ENCODE measurements at regions not wholly inside any gene's neighbourhood (a gene's known extent, or its start where the extent isn't known, plus 50 kb on each side); places are given as distances from the start of the nearest gene placed in this dataset.

DNA sequence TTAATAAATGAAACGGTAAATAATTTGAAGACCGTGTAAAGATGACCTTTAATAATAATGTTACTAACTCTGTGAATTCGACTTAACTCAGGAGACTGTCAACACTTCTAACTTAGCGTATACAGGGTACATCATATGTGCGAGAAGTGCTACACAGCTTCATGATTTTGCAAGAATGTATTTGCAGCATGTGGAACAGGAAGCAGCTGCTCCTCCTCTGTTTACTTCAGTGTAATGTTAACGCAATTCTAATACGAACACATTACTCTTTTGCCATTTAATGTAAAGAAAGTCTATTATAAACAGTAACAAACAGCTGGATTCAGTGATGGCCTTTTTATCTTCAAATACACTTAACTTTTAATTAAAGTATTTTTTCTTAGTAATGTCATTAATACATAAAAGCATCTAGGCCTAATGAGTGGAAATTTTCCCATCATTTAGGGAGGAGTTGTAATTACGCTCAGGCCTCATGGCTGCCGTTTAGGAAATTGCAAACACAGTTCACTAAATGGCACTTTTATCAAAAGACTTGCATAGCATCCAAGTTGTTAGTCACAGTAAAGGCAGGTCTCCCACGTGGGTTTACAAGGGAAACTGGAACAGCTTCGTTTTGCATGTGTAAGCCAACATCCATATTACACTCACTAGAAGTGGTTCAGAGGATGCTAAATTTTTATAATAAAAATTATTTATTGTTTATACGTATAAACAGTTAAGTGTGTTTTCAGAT is 635.7 kb downstream of the FBXO15 start:
- TF ChIP-seq POLR2AphosphoS5 (IDR thresholded peaks at IDR 0.05) (no peak), EP300 (IDR thresholded peaks at IDR 0.05) (no peak), CTCF (IDR thresholded peaks at IDR 0.05) (no peak), POLR2A (IDR thresholded peaks at IDR 0.05) (no peak)
- Histone ChIP-seq H3K4me3 (no peak overlapping the region), H3K27ac (no peak overlapping the region), H3K36me3 (no peaks in the 10 kb centered on the region), H3K9me3 (no peaks in the 10 kb centered on the region), H3K27me3 (no peaks in the 10 kb centered on the region), H3K4me1 (no peaks in the 10 kb centered on the region)
- intact Hi-C loops (cut with DNase I): no loop called here
- 55 to 66% methylated on average over 12 of the region's 12 CpGs for WGBS, 2 donors
- no peak for DNase-seq

GRCh38 chr18:73509460-73509859 is 638.2 kb downstream of the FBXO15 start:
- TF ChIP-seq POLR2A (IDR thresholded peaks at IDR 0.05) (no peak), EP300 (IDR thresholded peaks at IDR 0.05) (no peak), CTCF (IDR thresholded peaks at IDR 0.05) (no peak)
- intact Hi-C loops (cut with DNase I): no loop called here

GRCh38 chr18:73503326-73503725 is 635.5 kb upstream of the NETO1 start:
- WGBS, 2 donors: 0% methylated on average over 1 of the region's 1 CpG
- no peaks in the 10 kb centered on the region for H3K36me3 ChIP-seq
- H3K9me3 ChIP-seq: no peaks in the 10 kb centered on the region
- H3K4me1 ChIP-seq: no peaks in the 10 kb centered on the region
- no peaks in the 10 kb centered on the region for H3K27me3 ChIP-seq
- intact Hi-C loops (cut with DNase I): no loop called here
- no peak overlapping the region for H3K4me3 ChIP-seq
- no peak overlapping the region for H3K27ac ChIP-seq
- no peak for DNase-seq
- TF ChIP-seq POLR2A (IDR thresholded peaks at IDR 0.05) (no peak), EP300 (IDR thresholded peaks at IDR 0.05) (no peak), CTCF (IDR thresholded peaks at IDR 0.05) (no peak), POLR2AphosphoS5 (IDR thresholded peaks at IDR 0.05) (no peak)

More at GRCh38 chr18:73509460-73509859, 638.2 kb downstream of the FBXO15 start:
- no peak for DNase-seq
- Histone ChIP-seq H3K9me3 (no peaks in the 10 kb centered on the region), H3K27ac (no peak overlapping the region), H3K4me3 (no peak overlapping the region), H3K4me1 (no peaks in the 10 kb centered on the region), H3K36me3 (no peaks in the 10 kb centered on the region), H3K27me3 (no peaks in the 10 kb centered on the region)
- WGBS, 2 donors: 75 to 79% methylated on average over 2 of the region's 2 CpGs

DNA sequence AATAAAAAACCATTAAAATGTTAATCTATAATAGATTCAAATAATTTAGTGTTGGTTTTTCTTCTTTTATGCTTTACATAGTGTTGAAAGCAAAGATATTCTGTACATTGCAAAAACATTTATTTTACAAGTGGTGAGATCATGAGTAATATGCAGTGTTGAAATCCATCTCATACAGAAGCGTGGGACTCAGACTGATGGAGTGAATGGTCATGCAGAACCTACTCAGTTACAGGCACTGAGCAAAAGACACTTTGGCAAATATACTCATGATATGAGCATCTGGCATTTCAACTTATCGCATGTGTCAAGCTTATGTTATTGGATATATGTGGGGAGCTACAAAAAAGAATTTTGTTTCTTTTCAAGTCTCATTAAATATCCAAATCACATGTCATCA is 620.2 kb upstream of the NETO1 start:
- Histone ChIP-seq H3K36me3 (no peaks in the 10 kb centered on the region), H3K4me3 (no peak overlapping the region), H3K4me1 (no peaks in the 10 kb centered on the region), H3K27ac (no peak overlapping the region), H3K9me3 (no peaks in the 10 kb centered on the region), H3K27me3 (no peaks in the 10 kb centered on the region)
- WGBS, 2 donors: 86 to 89% methylated on average over 2 of the region's 2 CpGs
- TF ChIP-seq POLR2A (IDR thresholded peaks at IDR 0.05): no peak
- no peak for TF ChIP-seq EP300 (IDR thresholded peaks at IDR 0.05)
- no peak for TF ChIP-seq POLR2AphosphoS5 (IDR thresholded peaks at IDR 0.05)
- TF ChIP-seq CTCF (IDR thresholded peaks at IDR 0.05): no peak
- no peak for DNase-seq
- intact Hi-C loops (cut with DNase I): no loop called here

GRCh38 chr18:73485166-73485565 is 617.4 kb upstream of the NETO1 start:
- TF ChIP-seq CTCF (IDR thresholded peaks at IDR 0.05): no peak
- TF ChIP-seq POLR2AphosphoS5 (IDR thresholded peaks at IDR 0.05): no peak
- TF ChIP-seq EP300 (IDR thresholded peaks at IDR 0.05): no peak
- no peak for TF ChIP-seq POLR2A (IDR thresholded peaks at IDR 0.05)
- H3K27me3 ChIP-seq: no peaks in the 10 kb centered on the region
- no peaks in the 10 kb centered on the region for H3K9me3 ChIP-seq
- WGBS, 2 donors: 53 to 71% methylated on average over 3 of the region's 3 CpGs
- no peak overlapping the region for H3K4me3 ChIP-seq
- no peak overlapping the region for H3K27ac ChIP-seq
- DNase-seq: no peak
- H3K36me3 ChIP-seq: no peaks in the 10 kb centered on the region
- intact Hi-C loops (cut with DNase I): no loop called here
- H3K4me1 ChIP-seq: no peaks in the 10 kb centered on the region
